ENCODE measurements at regions not wholly inside any gene's neighbourhood (a gene's known extent, or its start where the extent isn't known, plus 50 kb on each side); places are given as distances from the start of the nearest gene placed in this dataset.

DNA sequence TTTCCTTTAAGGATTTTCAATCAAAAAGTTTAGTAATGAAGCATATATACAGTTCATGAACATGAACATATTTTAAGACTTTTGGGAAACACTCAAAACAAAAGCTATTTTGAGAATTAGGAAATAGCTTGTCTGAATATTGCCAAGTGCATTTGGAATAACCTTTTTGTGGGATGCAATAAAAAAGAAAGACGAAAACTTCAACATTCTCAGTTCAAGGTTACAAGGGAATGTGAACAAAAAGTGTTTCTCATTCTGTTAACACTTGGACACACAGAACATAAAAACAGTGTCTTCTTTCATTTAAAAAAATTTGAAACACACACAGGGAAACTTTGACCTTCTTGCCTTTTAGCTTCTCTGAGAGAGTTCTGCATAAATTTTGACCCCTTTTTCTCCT is 72.7 kb upstream of the TCF21 start (continued):
- TF ChIP-seq, protein P1, sequence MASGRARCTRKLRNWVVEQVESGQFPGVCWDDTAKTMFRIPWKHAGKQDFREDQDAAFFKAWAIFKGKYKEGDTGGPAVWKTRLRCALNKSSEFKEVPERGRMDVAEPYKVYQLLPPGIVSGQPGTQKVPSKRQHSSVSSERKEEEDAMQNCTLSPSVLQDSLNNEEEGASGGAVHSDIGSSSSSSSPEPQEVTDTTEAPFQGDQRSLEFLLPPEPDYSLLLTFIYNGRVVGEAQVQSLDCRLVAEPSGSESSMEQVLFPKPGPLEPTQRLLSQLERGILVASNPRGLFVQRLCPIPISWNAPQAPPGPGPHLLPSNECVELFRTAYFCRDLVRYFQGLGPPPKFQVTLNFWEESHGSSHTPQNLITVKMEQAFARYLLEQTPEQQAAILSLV (CRISPR knock-in tag; IDR thresholded peaks at IDR 0.05; ENCODE audit: borderline replicate concordance), result no peak
- TF ChIP-seq, protein P2, sequence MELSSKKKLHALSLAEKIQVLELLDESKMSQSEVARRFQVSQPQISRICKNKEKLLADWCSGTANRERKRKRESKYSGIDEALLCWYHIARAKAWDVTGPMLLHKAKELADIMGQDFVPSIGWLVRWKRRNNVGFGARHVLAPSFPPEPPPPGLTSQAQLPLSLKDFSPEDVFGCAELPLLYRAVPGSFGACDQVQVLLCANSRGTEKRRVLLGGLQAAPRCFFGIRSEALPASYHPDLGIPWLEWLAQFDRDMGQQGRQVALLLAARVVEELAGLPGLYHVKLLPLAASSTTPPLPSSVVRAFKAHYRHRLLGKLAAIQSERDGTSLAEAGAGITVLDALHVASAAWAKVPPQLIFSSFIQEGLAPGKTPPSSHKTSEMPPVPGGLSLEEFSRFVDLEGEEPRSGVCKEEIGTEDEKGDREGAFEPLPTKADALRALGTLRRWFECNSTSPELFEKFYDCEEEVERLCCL (CRISPR knock-in tag; IDR thresholded peaks at IDR 0.05; ENCODE audit: borderline replicate concordance), result no peak
- TF ChIP-seq, protein P3, sequence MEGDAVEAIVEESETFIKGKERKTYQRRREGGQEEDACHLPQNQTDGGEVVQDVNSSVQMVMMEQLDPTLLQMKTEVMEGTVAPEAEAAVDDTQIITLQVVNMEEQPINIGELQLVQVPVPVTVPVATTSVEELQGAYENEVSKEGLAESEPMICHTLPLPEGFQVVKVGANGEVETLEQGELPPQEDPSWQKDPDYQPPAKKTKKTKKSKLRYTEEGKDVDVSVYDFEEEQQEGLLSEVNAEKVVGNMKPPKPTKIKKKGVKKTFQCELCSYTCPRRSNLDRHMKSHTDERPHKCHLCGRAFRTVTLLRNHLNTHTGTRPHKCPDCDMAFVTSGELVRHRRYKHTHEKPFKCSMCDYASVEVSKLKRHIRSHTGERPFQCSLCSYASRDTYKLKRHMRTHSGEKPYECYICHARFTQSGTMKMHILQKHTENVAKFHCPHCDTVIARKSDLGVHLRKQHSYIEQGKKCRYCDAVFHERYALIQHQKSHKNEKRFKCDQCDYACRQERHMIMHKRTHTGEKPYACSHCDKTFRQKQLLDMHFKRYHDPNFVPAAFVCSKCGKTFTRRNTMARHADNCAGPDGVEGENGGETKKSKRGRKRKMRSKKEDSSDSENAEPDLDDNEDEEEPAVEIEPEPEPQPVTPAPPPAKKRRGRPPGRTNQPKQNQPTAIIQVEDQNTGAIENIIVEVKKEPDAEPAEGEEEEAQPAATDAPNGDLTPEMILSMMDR (CRISPR knock-in tag; IDR thresholded peaks at IDR 0.05), result no peak
- TF ChIP-seq, protein P4, sequence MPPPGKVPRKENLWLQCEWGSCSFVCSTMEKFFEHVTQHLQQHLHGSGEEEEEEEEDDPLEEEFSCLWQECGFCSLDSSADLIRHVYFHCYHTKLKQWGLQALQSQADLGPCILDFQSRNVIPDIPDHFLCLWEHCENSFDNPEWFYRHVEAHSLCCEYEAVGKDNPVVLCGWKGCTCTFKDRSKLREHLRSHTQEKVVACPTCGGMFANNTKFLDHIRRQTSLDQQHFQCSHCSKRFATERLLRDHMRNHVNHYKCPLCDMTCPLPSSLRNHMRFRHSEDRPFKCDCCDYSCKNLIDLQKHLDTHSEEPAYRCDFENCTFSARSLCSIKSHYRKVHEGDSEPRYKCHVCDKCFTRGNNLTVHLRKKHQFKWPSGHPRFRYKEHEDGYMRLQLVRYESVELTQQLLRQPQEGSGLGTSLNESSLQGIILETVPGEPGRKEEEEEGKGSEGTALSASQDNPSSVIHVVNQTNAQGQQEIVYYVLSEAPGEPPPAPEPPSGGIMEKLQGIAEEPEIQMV (CRISPR knock-in tag; IDR thresholded peaks at IDR 0.05; ENCODE audit: low read depth), result no peak
- TF ChIP-seq, protein P5, sequence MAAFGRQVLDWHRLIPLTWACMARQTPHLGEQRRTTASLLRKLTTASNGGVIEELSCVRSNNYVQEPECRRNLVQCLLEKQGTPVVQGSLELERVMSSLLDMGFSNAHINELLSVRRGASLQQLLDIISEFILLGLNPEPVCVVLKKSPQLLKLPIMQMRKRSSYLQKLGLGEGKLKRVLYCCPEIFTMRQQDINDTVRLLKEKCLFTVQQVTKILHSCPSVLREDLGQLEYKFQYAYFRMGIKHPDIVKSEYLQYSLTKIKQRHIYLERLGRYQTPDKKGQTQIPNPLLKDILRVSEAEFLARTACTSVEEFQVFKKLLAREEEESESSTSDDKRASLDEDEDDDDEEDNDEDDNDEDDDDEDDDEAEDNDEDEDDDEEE (CRISPR knock-in tag; IDR thresholded peaks at IDR 0.05), result no peak
- TF ChIP-seq ZNF282 (IDR thresholded peaks at IDR 0.05; ENCODE audit: partially characterized antibody), result no peak
